K562 (cell line): ENCODE measurements at regions not wholly inside any gene's neighbourhood (a gene's known extent, or its start where the extent isn't known, plus 50 kb on each side); places are given as distances from the start of the nearest gene placed in this dataset.

ENCODE experiments used
- ELF2 ChIP-seq: fragments of 250-450 bp; sonication (Bioruptor Pico); IDR thresholded peaks from 2 replicates; pipeline ENCODE4 v1.5.0; 2021; ENCODE audit warnings: mild to moderate bottlenecking
- ERF ChIP-seq: fragments of 450-650 bp; formaldehyde crosslinking; IDR thresholded peaks from 2 replicates; pipeline ENCODE4 v1.4.0; 2020; ENCODE audit warnings: mild to moderate bottlenecking, mixed read lengths
- MNT ChIP-seq, 2 experiments: fragments of 450-650 bp; conservative IDR thresholded peaks; 2 replicates each; pipeline ENCODE4 v1.6.1; 2017; ENCODE audit warnings: mild to moderate bottlenecking in 2 of 2, moderate library complexity in 2 of 2
- PHF20 ChIP-seq: fragments of 450-650 bp; IDR thresholded peaks from 2 replicates; pipeline ENCODE4 v1.6.1; 2018; ENCODE audit not compliant: partially characterized antibody
- POLR2A ChIP-seq: fragments of 450-650 bp; conservative IDR thresholded peaks from 2 replicates; pipeline ENCODE4 v1.6.1; 2016
- RREB1 ChIP-seq: fragments of 250-450 bp; sonication (Bioruptor Pico); IDR thresholded peaks from 2 replicates; pipeline ENCODE4 v1.4.0; 2020
- SMAD4 ChIP-seq: fragments of 250-450 bp; sonication (Bioruptor Pico); conservative IDR thresholded peaks from 2 replicates; pipeline ENCODE4 v1.8.0; 2021; ENCODE audit warnings: inconsistent platforms, mild to moderate bottlenecking, moderate library complexity
- SP2 ChIP-seq: IDR thresholded peaks from 2 replicates; pipeline ENCODE4 v1.6.1; 2011; ENCODE audit warnings: mild to moderate bottlenecking, low read depth, low read length, moderate library complexity; ENCODE audit not compliant: poor library complexity, severe bottlenecking; ENCODE audit errors: extremely low read depth
- TAF1 ChIP-seq: IDR thresholded peaks from 2 replicates; pipeline ENCODE4 v1.6.1; 2011; ENCODE audit warnings: mild to moderate bottlenecking, low read length, moderate library complexity; ENCODE audit not compliant: insufficient read depth, control insufficient read depth, severe bottlenecking; ENCODE audit errors: extremely low read depth
- TAF9B ChIP-seq: fragments of 450-650 bp; IDR thresholded peaks from 2 replicates; pipeline ENCODE4 v1.6.1; 2018; ENCODE audit warnings: mild to moderate bottlenecking; ENCODE audit not compliant: partially characterized antibody

GRCh38 chr6:26956601-26957184, 290.8 kb upstream of the PRSS16 start (continued):
- TF ChIP-seq RREB1 (CRISPR knock-in tag) = 0 out of 2 replicates have a peak, but pooled peaks have one; percentile 73
- TF ChIP-seq ERF (CRISPR knock-in tag) = 0 out of 2 replicates have a peak, but pooled peaks have one; percentile 54
- TF ChIP-seq MNT (conservative IDR thresholded peaks at IDR 0.05) = peak in 1 of 2 experiments; percentile 60; a peak in 2 of 4 replicates
- TF ChIP-seq TAF9B = peak; percentile 82
- TF ChIP-seq SP2 = peak; percentile 59
- TF ChIP-seq TAF1 = peak; percentile 91
- TF ChIP-seq ELF2 (CRISPR knock-in tag) = peak; percentile 64; the same call in 1 of the 2 replicates
- peak; percentile 40 for TF ChIP-seq PHF20
- peak; percentile 67 for TF ChIP-seq SMAD4 (CRISPR knock-in tag)
- peak; percentile 85 for TF ChIP-seq POLR2A
